Spleen (tissue), 11 donors: ENCODE measurements at regions not wholly inside any gene's neighbourhood (a gene's known extent, or its start where the extent isn't known, plus 50 kb on each side); places are given as distances from the start of the nearest gene placed in this dataset.

ENCODE experiments used
- DNase-seq: peaks from one replicate; pipeline ENCODE4 v3.0.0-alpha.2; 2020
- H3K27ac ChIP-seq, 8 donors: fragments of 200-600 bp; sonication (generic) in 7 of 8; 1 replicate in 4 of 8; 2 replicates in 4 of 8; pipeline versions ENCODE4 v1.5.0 to v1.8.0; 2016 to 2021; ENCODE audit warnings: inconsistent platforms in 4 of 8, mild to moderate bottlenecking in 4 of 8, moderate library complexity in 1 of 8
- H3K27me3 ChIP-seq, 7 donors: fragments of 200-600 bp; sonication (generic) in 6 of 7; replicated peaks in 1 of 7; 1 replicate in 4 of 7; 2 replicates in 3 of 7; pipeline versions ENCODE4 v1.5.0 to v1.8.0; 2016 to 2021; ENCODE audit warnings: inconsistent platforms in 3 of 7, mild to moderate bottlenecking in 1 of 7
- H3K36me3 ChIP-seq, 6 donors: fragments of 200-600 bp; sonication (generic) in 5 of 6; 1 replicate in 4 of 6; 2 replicates in 2 of 6; pipeline versions ENCODE4 v1.5.0 to v1.8.0; 2016 to 2021; ENCODE audit warnings: inconsistent platforms in 2 of 6
- H3K4me1 ChIP-seq, 6 donors: fragments of 200-600 bp; sonication (generic) in 5 of 6; 1 replicate in 3 of 6; 2 replicates in 3 of 6; pipeline versions ENCODE4 v1.5.0 to v1.8.0; 2016 to 2021; ENCODE audit warnings: inconsistent platforms in 3 of 6
- H3K4me3 ChIP-seq, 8 donors: fragments of 200-600 bp; sonication (generic) in 7 of 8; 1 replicate in 4 of 8; 2 replicates in 4 of 8; pipeline versions ENCODE4 v1.5.0 to v1.8.0; 2016 to 2021; ENCODE audit warnings: inconsistent platforms in 4 of 8, mild to moderate bottlenecking in 4 of 8, moderate library complexity in 2 of 8
- H3K9me3 ChIP-seq, 8 donors: fragments of 200-600 bp; sonication (generic) in 7 of 8; 1 replicate in 4 of 8; 2 replicates in 4 of 8; pipeline versions ENCODE4 v1.5.0 to v1.8.0; 2016 to 2021; ENCODE audit warnings: inconsistent platforms in 4 of 8
- POLR2A ChIP-seq, 3 donors: fragments of 450-650 bp; IDR thresholded peaks; one replicate each; pipeline ENCODE4 v1.5.1; 2017; ENCODE audit warnings: antibody characterized with exemption in 3 of 3, mild to moderate bottlenecking in 1 of 3
- POLR2AphosphoS5 ChIP-seq, 3 donors: sonication (generic); formaldehyde crosslinking; IDR thresholded peaks; one replicate each; pipeline ENCODE4 v1.5.1; 2017; ENCODE audit warnings: antibody characterized with exemption in 3 of 3
- WGBS, 5 donors: extraction: QIAGEN DNeasy Blood & Tissue Kit in 3 of 5; methylation state at CpG; one replicate each; pipeline versions ENCODE4 v1.1.5 to v1.1.7; 2013 to 2018; 5-methylcytosine and 5-hydroxymethylcytosine counted together
- intact Hi-C: fragments of 100-400 bp; cut with DNase I; formaldehyde crosslinking; loops from one replicate; pipeline ENCODE4 v1.15.0; 2023; ENCODE audit warnings: low total_unique reads
- TF ChIP-seq, protein P1 (sequence below), 11 experiments: fragments of 200-600 bp in 7 of 11; fragments of 450-650 bp in 4 of 11; sonication (generic) in 4 of 11; IDR thresholded peaks in 8 of 11; conservative IDR thresholded peaks in 3 of 11; 1 replicate in 7 of 11; 2 replicates in 4 of 11; pipeline versions ENCODE4 v1.4.0 to v1.8.0; 2016 to 2021; ENCODE audit warnings: antibody characterized with exemption in 11 of 11, inconsistent platforms in 4 of 11, mild to moderate bottlenecking in 1 of 11
- donor health status: healthy with polysubstance abuse.
- donor health status: DM: no; HTN: no; CAD: no; lungs with moderate emphysema.
- donor health status: DM: no; HTN: no; CAD: no.
- donor health status: Bipolar disorder and iron deficiency.
- donor health status: healthy.
- donor health status: DM: no; HTN: no; CAD: no.
- donor health status: DM: yes; HTN: yes; CAD: no.

DNA sequence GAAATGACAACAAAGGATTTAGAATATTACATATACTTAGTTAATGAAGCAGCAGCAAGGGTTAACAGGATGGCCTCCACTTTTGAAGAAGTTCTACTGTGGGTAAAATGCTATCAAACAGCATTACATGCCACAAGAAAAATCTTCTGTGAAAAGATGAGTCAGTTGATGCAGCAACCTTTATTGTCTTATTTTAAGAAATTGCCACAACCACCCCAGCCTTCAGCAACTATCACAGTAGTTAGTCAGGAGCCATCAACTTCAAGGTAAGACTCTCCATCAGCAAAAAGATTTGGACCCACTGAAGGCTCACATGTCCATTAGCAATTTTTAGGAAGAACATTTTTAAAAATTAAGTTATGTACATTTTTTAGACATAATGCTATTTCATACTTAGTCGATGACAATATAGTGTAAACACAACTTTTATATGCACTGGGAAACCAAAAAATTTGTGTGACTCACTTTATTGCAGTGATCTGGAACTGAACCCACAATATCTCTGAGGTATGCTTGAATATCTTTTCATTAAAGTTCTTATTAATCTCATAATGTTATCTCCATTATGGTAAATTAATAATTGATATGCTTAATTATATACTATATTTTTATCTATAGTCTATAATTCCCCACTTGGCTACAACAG, 81.2 kb downstream of the SPCS3 start:
- Histone ChIP-seq H3K4me1 (no peaks in the 10 kb centered on the region), H3K27me3 (no peaks in the 10 kb centered on the region), H3K4me3 (no peak overlapping the region), H3K9me3 (peaks cover 0 to 36% (median 3%) of the 10 kb centered on the region in 8 donors), H3K36me3 (no peaks in the 10 kb centered on the region), H3K27ac (no peak overlapping the region)
- WGBS, 5 donors = 75 to 93% (median 84%) methylated on average over 1 of the region's 1 CpG
- DNase-seq = no peak
- intact Hi-C loops = no loop called here
- TF ChIP-seq POLR2A (IDR thresholded peaks at IDR 0.05) = no peak
- no peak for TF ChIP-seq POLR2AphosphoS5 (IDR thresholded peaks at IDR 0.05)
- TF ChIP-seq, protein P1, sequence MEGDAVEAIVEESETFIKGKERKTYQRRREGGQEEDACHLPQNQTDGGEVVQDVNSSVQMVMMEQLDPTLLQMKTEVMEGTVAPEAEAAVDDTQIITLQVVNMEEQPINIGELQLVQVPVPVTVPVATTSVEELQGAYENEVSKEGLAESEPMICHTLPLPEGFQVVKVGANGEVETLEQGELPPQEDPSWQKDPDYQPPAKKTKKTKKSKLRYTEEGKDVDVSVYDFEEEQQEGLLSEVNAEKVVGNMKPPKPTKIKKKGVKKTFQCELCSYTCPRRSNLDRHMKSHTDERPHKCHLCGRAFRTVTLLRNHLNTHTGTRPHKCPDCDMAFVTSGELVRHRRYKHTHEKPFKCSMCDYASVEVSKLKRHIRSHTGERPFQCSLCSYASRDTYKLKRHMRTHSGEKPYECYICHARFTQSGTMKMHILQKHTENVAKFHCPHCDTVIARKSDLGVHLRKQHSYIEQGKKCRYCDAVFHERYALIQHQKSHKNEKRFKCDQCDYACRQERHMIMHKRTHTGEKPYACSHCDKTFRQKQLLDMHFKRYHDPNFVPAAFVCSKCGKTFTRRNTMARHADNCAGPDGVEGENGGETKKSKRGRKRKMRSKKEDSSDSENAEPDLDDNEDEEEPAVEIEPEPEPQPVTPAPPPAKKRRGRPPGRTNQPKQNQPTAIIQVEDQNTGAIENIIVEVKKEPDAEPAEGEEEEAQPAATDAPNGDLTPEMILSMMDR (IDR thresholded peaks at IDR 0.05 in 8 of 11, conservative IDR thresholded peaks at IDR 0.05 in 3 of 11) = no peak

DNA sequence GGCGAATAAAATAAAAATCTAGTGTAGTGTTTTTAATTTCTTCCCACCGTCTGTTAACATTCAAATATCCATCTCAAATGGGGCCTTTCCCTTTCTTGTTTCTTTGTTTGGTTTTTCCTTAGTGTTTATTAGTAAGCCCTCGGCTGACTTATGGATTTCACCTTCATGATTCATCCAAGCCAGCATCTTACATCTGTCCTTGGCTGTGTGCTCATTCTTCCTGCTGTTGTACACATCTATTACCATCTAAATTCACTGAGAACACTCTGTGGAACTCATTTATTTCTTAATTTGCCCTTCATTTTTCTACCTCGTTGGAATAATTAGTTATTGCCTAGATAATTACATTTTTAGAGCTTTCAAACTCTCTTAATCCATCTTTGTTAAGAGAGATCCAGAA, 84.9 kb downstream of the SPCS3 start:
- Histone ChIP-seq H3K4me1 (no peaks in the 10 kb centered on the region), H3K4me3 (no peak overlapping the region), H3K27me3 (no peaks in the 10 kb centered on the region), H3K36me3 (no peaks in the 10 kb centered on the region), H3K9me3 (peaks cover 0 to 36% (median 3%) of the 10 kb centered on the region in 8 donors), H3K27ac (no peak overlapping the region)
- WGBS, 5 donors = 60 to 73% (median 69%) methylated on average over 4 of the region's 4 CpGs
- TF ChIP-seq, protein P1 (IDR thresholded peaks at IDR 0.05 in 8 of 11, conservative IDR thresholded peaks at IDR 0.05 in 3 of 11) = no peak
- TF ChIP-seq POLR2AphosphoS5 (IDR thresholded peaks at IDR 0.05) (no peak), POLR2A (IDR thresholded peaks at IDR 0.05) (no peak)
- intact Hi-C loops = no loop called here
- no peak for DNase-seq

DNA sequence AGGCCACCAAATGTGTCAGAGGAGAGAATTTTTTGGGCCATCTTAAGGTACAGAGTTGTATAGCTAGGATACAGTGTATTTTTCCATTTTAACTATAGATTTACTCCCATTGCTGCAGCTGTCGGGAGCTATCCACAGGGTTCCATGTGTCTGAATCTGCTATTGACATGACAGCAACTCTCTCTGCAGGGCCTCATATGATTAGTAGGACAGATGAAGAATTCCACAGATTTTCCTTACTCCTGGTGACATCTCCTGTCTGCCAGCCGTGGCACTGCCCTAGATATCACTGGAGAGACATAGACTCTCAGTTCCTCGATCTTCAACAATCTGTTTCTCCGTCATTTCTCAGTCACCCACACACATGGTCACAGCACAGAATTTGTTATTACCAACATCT, 86.5 kb downstream of the SPCS3 start:
- no peaks in the 10 kb centered on the region for H3K4me1 ChIP-seq
- intact Hi-C loops = no loop called here
- no peaks in the 10 kb centered on the region for H3K36me3 ChIP-seq
- DNase-seq = no peak
- peaks cover 0 to 22% (median 0%) of the 10 kb centered on the region in 8 donors for H3K9me3 ChIP-seq
- H3K27me3 ChIP-seq = no peaks in the 10 kb centered on the region
- no peak overlapping the region for H3K4me3 ChIP-seq
- TF ChIP-seq, protein P1 (IDR thresholded peaks at IDR 0.05 in 8 of 11, conservative IDR thresholded peaks at IDR 0.05 in 3 of 11) = no peak
- TF ChIP-seq POLR2AphosphoS5 (IDR thresholded peaks at IDR 0.05) (no peak), POLR2A (IDR thresholded peaks at IDR 0.05) (no peak)
- WGBS, 5 donors = 82 to 93% (median 91%) methylated on average over 4 of the region's 4 CpGs
- H3K27ac ChIP-seq = no peak overlapping the region

DNA sequence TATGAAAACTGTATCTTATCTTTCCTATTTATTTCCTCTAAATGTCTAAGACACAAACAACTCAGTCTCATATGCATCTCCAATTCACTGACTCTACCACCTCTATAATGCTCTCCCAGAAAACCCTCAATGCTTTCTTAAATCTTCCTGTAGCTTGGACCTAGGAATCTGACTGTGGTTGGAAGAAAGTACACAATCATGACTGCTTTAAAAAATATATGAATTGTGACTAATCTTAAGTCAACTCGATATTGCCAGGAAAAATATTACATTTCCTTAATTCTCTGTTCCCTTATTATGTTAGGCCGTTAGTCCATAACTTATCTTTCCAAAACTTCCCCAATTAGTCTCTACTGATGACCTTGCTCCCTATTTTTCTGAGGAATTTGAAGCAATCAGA, 87.0 kb downstream of the SPCS3 start:
- no peak for DNase-seq
- Histone ChIP-seq H3K4me3 (no peak overlapping the region), H3K9me3 (peaks cover 0 to 18% (median 0%) of the 10 kb centered on the region in 8 donors), H3K36me3 (no peaks in the 10 kb centered on the region), H3K27me3 (no peaks in the 10 kb centered on the region), H3K27ac (no peak overlapping the region), H3K4me1 (no peaks in the 10 kb centered on the region)
- WGBS, 5 donors = 72 to 92% (median 81%) methylated on average over 2 of the region's 2 CpGs
- intact Hi-C loops = no loop called here
- TF ChIP-seq POLR2A (IDR thresholded peaks at IDR 0.05) = no peak
- no peak for TF ChIP-seq POLR2AphosphoS5 (IDR thresholded peaks at IDR 0.05)
- TF ChIP-seq, protein P1 (IDR thresholded peaks at IDR 0.05 in 8 of 11, conservative IDR thresholded peaks at IDR 0.05 in 3 of 11) = no peak
